ENCODE measurements at regions not wholly inside any gene's neighbourhood (a gene's known extent, or its start where the extent isn't known, plus 50 kb on each side); places are given as distances from the start of the nearest gene placed in this dataset.
A peak's percentile ranks its signal among the peaks of the same experiment; 100 is the strongest.

GRCh38 chr21:36232641-36233040, 76.0 kb downstream of the DOP1B start:
- Histone ChIP-seq H3K4me1 (ENCODE audit: control insufficient read depth in 1 of 2, insufficient read depth in 2 of 2, low read length in 2 of 2) (no peaks in the 10 kb centered on the region), H3K4me2 (replicated peaks; ENCODE audit: extremely low read depth, low read length, poor library complexity, severe bottlenecking) (no peak overlapping the region), H3K27ac (ENCODE audit: low read depth in 1 of 2, low read length in 2 of 2) (no peak overlapping the region), H3K79me2 (ENCODE audit: insufficient read depth, low read length) (no peaks in the 10 kb centered on the region), H2AFZ (ENCODE audit: insufficient read depth, low read depth, low read length, poor library complexity, severe bottlenecking) (no peak overlapping the region), H3K9ac (ENCODE audit: insufficient read depth, low read length, poor library complexity, severe bottlenecking) (no peak overlapping the region), H3K27me3 (ENCODE audit: control insufficient read depth in 2 of 2, insufficient read depth in 2 of 2, low read length in 2 of 2) (no peaks in the 10 kb centered on the region), H3K9me3 (replicated peaks in 1 of 2; ENCODE audit: control insufficient read depth in 1 of 2, insufficient read depth in 1 of 2, low read length in 2 of 2) (no peaks in the 10 kb centered on the region), H4K20me1 (ENCODE audit: insufficient read depth, low read length) (peaks cover 4% of the 10 kb centered on the region), H3K4me3 (replicated peaks in 1 of 3; ENCODE audit: low read depth in 2 of 3, low read length in 3 of 3) (no peak overlapping the region), H3K36me3 (replicated peaks in 1 of 2; ENCODE audit: control insufficient read depth in 1 of 2, insufficient read depth in 2 of 2, low read length in 2 of 2) (peaks cover 63 to 94% of the 10 kb centered on the region in 2 donors)
- Mint-ChIP-seq H3K4me3 (no peak overlapping the region), H3K36me3 (peaks cover 69 to 93% of the 10 kb centered on the region in 2 donors), H3K9me3 (no peaks in the 10 kb centered on the region), H3K27ac (no peak overlapping the region), H3K4me1 (no peaks in the 10 kb centered on the region), H3K27me3 (ENCODE audit: low read depth in 3 of 3) (peaks cover 0 to 2% (median 0%) of the 10 kb centered on the region in 3 donors)
- intact Hi-C loops (cut with micrococcal nuclease), result no loop called here
- WGBS (ENCODE audit: insufficient coverage), result 91% methylated on average over 8 of the region's 9 CpGs
- no peak for TF ChIP-seq CTCF (IDR thresholded peaks at IDR 0.05)
- no peak for DNase-seq

- Mint-ChIP-seq H3K9me3 (no peaks in the 10 kb centered on the region), H3K27ac (peak overlapping the region in 2 of 7 donors; percentile 22 to 32), H3K36me3 (peaks cover 70 to 92% of the 10 kb centered on the region in 2 donors), H3K27me3 (ENCODE audit: low read depth in 3 of 3) (peaks cover 0 to 2% (median 0%) of the 10 kb centered on the region in 3 donors), H3K4me3 (no peak overlapping the region), H3K4me1 (no peaks in the 10 kb centered on the region)
- Histone ChIP-seq H3K4me2 (replicated peaks; ENCODE audit: extremely low read depth, low read length, poor library complexity, severe bottlenecking) (no peak overlapping the region), H3K9ac (ENCODE audit: insufficient read depth, low read length, poor library complexity, severe bottlenecking) (no peak overlapping the region), H3K4me3 (replicated peaks in 1 of 3; ENCODE audit: low read depth in 2 of 3, low read length in 3 of 3) (no peak overlapping the region), H3K79me2 (ENCODE audit: insufficient read depth, low read length) (no peaks in the 10 kb centered on the region), H3K9me3 (replicated peaks in 1 of 2; ENCODE audit: control insufficient read depth in 1 of 2, insufficient read depth in 1 of 2, low read length in 2 of 2) (no peaks in the 10 kb centered on the region), H3K27ac (ENCODE audit: low read depth in 1 of 2, low read length in 2 of 2) (no peak overlapping the region), H3K27me3 (ENCODE audit: control insufficient read depth in 2 of 2, insufficient read depth in 2 of 2, low read length in 2 of 2) (no peaks in the 10 kb centered on the region), H3K4me1 (ENCODE audit: control insufficient read depth in 1 of 2, insufficient read depth in 2 of 2, low read length in 2 of 2) (no peaks in the 10 kb centered on the region), H4K20me1 (ENCODE audit: insufficient read depth, low read length) (peaks cover 4% of the 10 kb centered on the region), H2AFZ (ENCODE audit: insufficient read depth, low read depth, low read length, poor library complexity, severe bottlenecking) (no peak overlapping the region), H3K36me3 (replicated peaks in 1 of 2; ENCODE audit: control insufficient read depth in 1 of 2, insufficient read depth in 2 of 2, low read length in 2 of 2) (peaks cover 65 to 98% of the 10 kb centered on the region in 2 donors)
- WGBS (ENCODE audit: insufficient coverage), result 100% methylated on average over 3 of the region's 8 CpGs
- no peak for DNase-seq
- intact Hi-C loops (cut with micrococcal nuclease), result no loop called here
- no peak for TF ChIP-seq CTCF (IDR thresholded peaks at IDR 0.05)
Observed at GRCh38 chr21:36235058-36235582, 78.5 kb downstream of the DOP1B start.

All from CD14-positive monocyte (primary cell).